ENCODE measurements at regions not wholly inside any gene's neighbourhood (a gene's known extent, or its start where the extent isn't known, plus 50 kb on each side); places are given as distances from the start of the nearest gene placed in this dataset.

- dilution Hi-C loops (cut with MboI; ENCODE audit: extremely low pct_ligation_motif_present, low sequenced_read_pairs) (no loop called here), intact Hi-C loops (cut with micrococcal nuclease) (no loop called here)
- Histone ChIP-seq H3K4me3 (replicated peaks in 1 of 3; ENCODE audit: insufficient read depth in 1 of 3, low read depth in 1 of 3, low read length in 3 of 3) (no peak overlapping the region), H3K79me2 (ENCODE audit: control insufficient read depth, insufficient read depth, low read length) (no peaks in the 10 kb centered on the region), H3K9me3 (replicated peaks; ENCODE audit: control insufficient read depth, insufficient read depth, low read length) (no peaks in the 10 kb centered on the region), H3K9ac (replicated peaks; ENCODE audit: extremely low read depth, insufficient read depth, low read length) (no peak overlapping the region), H3K4me2 (ENCODE audit: insufficient read depth, low read length) (no peak overlapping the region), H3K9me1 (replicated peaks; ENCODE audit: control insufficient read depth, extremely low read depth, insufficient read depth, low read length) (no peaks in the 10 kb centered on the region), H3K27ac (ENCODE audit: insufficient read depth, low read depth, low read length) (no peak overlapping the region), H3K27me3 (ENCODE audit: control insufficient read depth in 2 of 2, insufficient read depth in 2 of 2, low read length in 2 of 2) (peaks cover 6 to 7% of the 10 kb centered on the region in 2 experiments), H3K36me3 (ENCODE audit: control insufficient read depth in 2 of 2, extremely low read depth in 1 of 2, insufficient read depth in 2 of 2, low read length in 2 of 2) (no peaks in the 10 kb centered on the region), H2AFZ (ENCODE audit: low read depth, low read length) (no peak overlapping the region), H4K20me1 (replicated peaks; ENCODE audit: control insufficient read depth, extremely low read depth, insufficient read depth, low read length) (no peaks in the 10 kb centered on the region), H3K4me1 (ENCODE audit: control insufficient read depth, extremely low read depth, insufficient read depth, low read length) (no peaks in the 10 kb centered on the region)
- ChIA-PET CTCF (interaction anchor here (1.3 kb wide), 1 partner anchor 10 kb away, joined by 3 read pairs; no protein-coding TSS in a partner anchor), POLR2A (interaction anchor here (0.6 kb wide), 1 partner anchor 741 kb away, joined by 4 read pairs; no protein-coding TSS in a partner anchor)
- BruUV-seq (replicated peaks), result no TSS peak
- TF ChIP-seq GATA2 (IDR thresholded peaks at IDR 0.05; ENCODE audit: insufficient read depth, insufficient read length, low read depth, low read length) (no peak), POLR2A (IDR thresholded peaks at IDR 0.05; ENCODE audit: low read depth, low read length) (no peak), EZH2 (IDR thresholded peaks at IDR 0.05; ENCODE audit: borderline replicate concordance, low read depth, low read length, severe bottlenecking) (no peak), MYC (IDR thresholded peaks at IDR 0.05; ENCODE audit: low read depth, low read length) (no peak), MAX (IDR thresholded peaks at IDR 0.05; ENCODE audit: insufficient read depth, insufficient read length) (no peak)
- DNase-seq (ENCODE audit: low read depth, low spot score), result no peak
- no peak for FAIRE-seq
Observed at GRCh38 chr16:86436466-86437185, 73.7 kb upstream of the FOXF1 start.

GRCh38 chr16:86437348-86437747, 73.0 kb upstream of the FOXF1 start:
- TF ChIP-seq EZH2 (IDR thresholded peaks at IDR 0.05; ENCODE audit: borderline replicate concordance, low read depth, low read length, severe bottlenecking) (no peak), MYC (IDR thresholded peaks at IDR 0.05; ENCODE audit: low read depth, low read length) (no peak), MAX (IDR thresholded peaks at IDR 0.05; ENCODE audit: insufficient read depth, insufficient read length) (no peak), JUN (IDR thresholded peaks at IDR 0.05; ENCODE audit: borderline replicate concordance, insufficient read depth, insufficient read length, low read depth) (no peak), FOS (IDR thresholded peaks at IDR 0.05; ENCODE audit: borderline replicate concordance, insufficient read depth, low read length) (no peak), CTCF (IDR thresholded peaks at IDR 0.05; ENCODE audit: extremely low read depth in 1 of 2, insufficient read depth in 1 of 2, low read depth in 1 of 2, low read length in 2 of 2) (no peak), POLR2A (IDR thresholded peaks at IDR 0.05; ENCODE audit: low read depth, low read length) (no peak), GATA2 (IDR thresholded peaks at IDR 0.05; ENCODE audit: insufficient read depth, insufficient read length, low read depth, low read length) (no peak), POLR2AphosphoS5 (IDR thresholded peaks at IDR 0.05; ENCODE audit: insufficient read depth, low read depth, low read length) (no peak)
- Histone ChIP-seq H3K9me3 (replicated peaks; ENCODE audit: control insufficient read depth, insufficient read depth, low read length) (no peaks in the 10 kb centered on the region), H3K4me2 (ENCODE audit: insufficient read depth, low read length) (no peak overlapping the region), H3K4me3 (replicated peaks in 1 of 3; ENCODE audit: insufficient read depth in 1 of 3, low read depth in 1 of 3, low read length in 3 of 3) (no peak overlapping the region), H3K27me3 (ENCODE audit: control insufficient read depth in 2 of 2, insufficient read depth in 2 of 2, low read length in 2 of 2) (peaks cover 6 to 7% of the 10 kb centered on the region in 2 experiments), H3K4me1 (ENCODE audit: control insufficient read depth, extremely low read depth, insufficient read depth, low read length) (no peaks in the 10 kb centered on the region), H3K27ac (ENCODE audit: insufficient read depth, low read depth, low read length) (no peak overlapping the region), H3K9me1 (replicated peaks; ENCODE audit: control insufficient read depth, extremely low read depth, insufficient read depth, low read length) (no peaks in the 10 kb centered on the region), H3K9ac (replicated peaks; ENCODE audit: extremely low read depth, insufficient read depth, low read length) (no peak overlapping the region), H3K79me2 (ENCODE audit: control insufficient read depth, insufficient read depth, low read length) (no peaks in the 10 kb centered on the region), H4K20me1 (replicated peaks; ENCODE audit: control insufficient read depth, extremely low read depth, insufficient read depth, low read length) (no peaks in the 10 kb centered on the region), H3K36me3 (ENCODE audit: control insufficient read depth in 2 of 2, extremely low read depth in 1 of 2, insufficient read depth in 2 of 2, low read length in 2 of 2) (no peaks in the 10 kb centered on the region), H2AFZ (ENCODE audit: low read depth, low read length) (no peak overlapping the region)
- dilution Hi-C loops (cut with MboI; ENCODE audit: extremely low pct_ligation_motif_present, low sequenced_read_pairs), result no loop called here
- CTCF ChIA-PET, result interaction anchor here (1.3 to 1.4 kb wide), 2 partner anchors 9 to 95 kb away, joined by 3 to 4 read pairs; no protein-coding TSS in a partner anchor
- intact Hi-C loops (cut with micrococcal nuclease), result no loop called here
- DNase-seq (ENCODE audit: low read depth, low spot score) (no peak), FAIRE-seq (no peak)
- POLR2A ChIA-PET, result interaction anchor here (0.6 kb wide), 1 partner anchor 741 kb away, joined by 4 read pairs; no protein-coding TSS in a partner anchor
- no TSS peak for BruUV-seq (replicated peaks)

Data from endothelial cell of umbilical vein (primary cell).